Liver (tissue), 1 donor: ENCODE measurements at regions not wholly inside any gene's neighbourhood (a gene's known extent, or its start where the extent isn't known, plus 50 kb on each side); places are given as distances from the start of the nearest gene placed in this dataset. TPM values are rescaled to one million over a fixed set of nuclear protein-coding genes. Genes with fewer than 3 reads are reported as not detected.

Experiments
- small RNA-seq: library from RNA; depleted of rRNA; stranded (forward); fragments of <200 nt; gene quantifications from one replicate; pipeline ENCODE3, GENCODE V24; 2014

Small RNA genes lying in the stretch of these regions (small RNA-seq; reads per million reads assigned to genes)
- not detected for gene SRIP2
